ENCODE measurements at regions not wholly inside any gene's neighbourhood (a gene's known extent, or its start where the extent isn't known, plus 50 kb on each side); places are given as distances from the start of the nearest gene placed in this dataset.

DNA sequence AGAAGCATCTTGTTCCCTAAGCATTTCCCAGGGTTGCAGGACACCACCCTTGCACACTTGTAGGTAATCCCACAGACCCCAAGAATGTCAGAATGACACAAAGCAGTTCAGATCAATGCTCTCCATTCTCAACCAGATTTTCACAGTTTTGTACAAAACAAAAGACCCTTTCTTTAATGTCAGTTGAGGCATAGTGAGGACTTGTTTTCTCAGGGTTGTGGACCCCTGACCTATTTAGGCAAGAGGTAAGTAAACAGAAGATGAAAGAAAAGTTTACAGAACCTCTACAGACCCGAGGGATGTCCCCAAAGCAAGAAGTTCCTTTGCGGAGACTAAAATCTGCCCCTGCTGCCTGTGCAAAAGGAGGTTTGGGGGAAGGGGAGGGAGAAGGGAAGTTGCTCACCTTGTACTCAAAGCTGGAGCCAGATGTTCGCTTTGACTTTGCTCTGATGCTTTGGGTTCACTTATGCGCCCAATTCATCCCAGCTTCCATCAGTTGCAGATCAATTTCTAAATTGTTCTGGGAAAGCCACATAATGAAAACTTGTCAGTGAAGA lies 635.4 kb downstream of the EPHA4 start:
- no peak for TF ChIP-seq CTCF (IDR thresholded peaks at IDR 0.05)
- ATAC-seq (ENCODE audit: low FRiP score) = no peak
- DNase-seq (ENCODE audit: low spot score) = no peak

- DNase-seq (ENCODE audit: low spot score) = no peak
- TF ChIP-seq CTCF (IDR thresholded peaks at IDR 0.05) = no peak
- ATAC-seq (ENCODE audit: low FRiP score) = no peak
Measured at GRCh38 chr2:220937245-220937644, 634.9 kb downstream of the EPHA4 start.

- ATAC-seq (ENCODE audit: low FRiP score) = no peak
- DNase-seq (ENCODE audit: low spot score) = no peak
- TF ChIP-seq CTCF (IDR thresholded peaks at IDR 0.05) = no peak
Measured at GRCh38 chr2:220940646-220941045, 631.5 kb downstream of the EPHA4 start.

DNA sequence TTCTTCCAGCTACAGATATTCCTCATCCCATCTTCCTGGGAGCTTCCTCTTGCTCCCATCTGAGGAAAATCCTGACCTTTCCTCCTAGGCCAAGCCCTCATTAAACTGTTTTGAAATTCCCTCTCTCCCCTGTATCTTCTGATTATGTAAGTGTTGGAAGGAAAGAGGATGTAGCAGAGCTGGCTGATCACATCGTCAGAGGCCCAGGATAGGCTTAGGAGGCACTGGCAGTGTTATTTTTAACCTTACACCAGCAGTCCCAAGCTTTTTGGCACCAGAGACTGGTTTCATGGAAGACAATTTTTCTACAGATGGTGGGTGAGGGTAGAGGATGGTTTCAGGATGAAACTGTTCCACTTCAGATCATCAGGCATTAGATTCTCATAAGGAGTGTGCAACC lies 630.4 kb downstream of the EPHA4 start:
- ATAC-seq (ENCODE audit: low FRiP score) = no peak
- no peak for TF ChIP-seq CTCF (IDR thresholded peaks at IDR 0.05)
- no peak for DNase-seq (ENCODE audit: low spot score)

- DNase-seq (ENCODE audit: low spot score) = no peak
- no peak for ATAC-seq (ENCODE audit: low FRiP score)
Measured at GRCh38 chr2:220946552-220946951, 625.6 kb downstream of the EPHA4 start.

GRCh38 chr2:220948579-220948978 lies 623.5 kb downstream of the EPHA4 start:
- no peak for TF ChIP-seq CTCF (IDR thresholded peaks at IDR 0.05)
- no peak for DNase-seq (ENCODE audit: low spot score)
- ATAC-seq (ENCODE audit: low FRiP score) = no peak

More at GRCh38 chr2:220946552-220946951, 625.6 kb downstream of the EPHA4 start:
- TF ChIP-seq CTCF (IDR thresholded peaks at IDR 0.05) = no peak

GRCh38 chr2:220949466-220949865 lies 622.6 kb downstream of the EPHA4 start:
- no peak for TF ChIP-seq CTCF (IDR thresholded peaks at IDR 0.05)
- ATAC-seq (ENCODE audit: low FRiP score) = no peak
- DNase-seq (ENCODE audit: low spot score) = no peak

Data from omental fat pad (tissue), 3 donors.